SK-N-SH (cell line): ENCODE measurements at regions not wholly inside any gene's neighbourhood (a gene's known extent, or its start where the extent isn't known, plus 50 kb on each side); places are given as distances from the start of the nearest gene placed in this dataset.

ENCODE experiments used
- CTCF ChIA-PET: fragments of 300-600, 350-600 bp; formaldehyde crosslinking; extraction: SDS; loops from one replicate; lab custom pipeline; 2021; lab: Yijun Ruan, JAX
- POLR2A ChIA-PET: fragments of 350-600 bp; sonication (Branson Sonifier 250); formaldehyde crosslinking; extraction: SDS; loops from one replicate; lab custom pipeline; 2020; ENCODE audit warnings: antibody characterized with exemption, inconsistent platforms; lab: Yijun Ruan, JAX
- DNase-seq: peaks from one replicate; pipeline ENCODE4 v3.0.0; 2012
- H2AFZ ChIP-seq: fragments of 200-600 bp; sonication (generic); 2 replicates; pipeline ENCODE4 v1.8.1; 2016; ENCODE audit warnings: antibody characterized with exemption, mild to moderate bottlenecking, low read depth
- H3F3A ChIP-seq: fragments of 200-600 bp; sonication (generic); replicated peaks from 2 replicates; pipeline ENCODE3; 2016; ENCODE audit warnings: antibody characterized with exemption, mild to moderate bottlenecking; ENCODE audit not compliant: insufficient read depth
- H3K27ac ChIP-seq, 2 experiments: fragments of 200-500 bp in 1 of 2; fragments of 200-600 bp in 1 of 2; sonication (Bioruptor generic) in 1 of 2; sonication (generic), shearing (Covaris generic) in 1 of 2; 2 replicates each; pipeline versions ENCODE4 v1.5.1 to v1.6.1; 2014 to 2016; ENCODE audit warnings: low read depth in 2 of 2, inconsistent platforms in 1 of 2, low read length in 1 of 2, mild to moderate bottlenecking in 1 of 2, mixed read lengths in 1 of 2
- H3K27me3 ChIP-seq: fragments of 200-600 bp; sonication (generic), shearing (Covaris generic); 2 replicates; pipeline ENCODE4 v1.6.1; 2016; ENCODE audit warnings: mixed run types; ENCODE audit not compliant: insufficient read depth
- H3K36me3 ChIP-seq, 2 experiments: fragments of 200-500 bp in 1 of 2; fragments of 200-600 bp in 1 of 2; sonication (Bioruptor generic) in 1 of 2; sonication (generic) in 1 of 2; replicated peaks in 1 of 2; 2 replicates each; pipeline versions ENCODE3 to v1.5.1; 2014 to 2016; ENCODE audit warnings: low read length in 1 of 2, mild to moderate bottlenecking in 1 of 2; ENCODE audit not compliant: insufficient read depth in 2 of 2, control insufficient read depth in 1 of 2
- H3K4me1 ChIP-seq, 2 experiments: fragments of 200-500 bp in 1 of 2; fragments of 200-600 bp in 1 of 2; sonication (Bioruptor generic) in 1 of 2; sonication (generic), shearing (Covaris generic) in 1 of 2; 2 replicates each; pipeline versions ENCODE4 v1.5.1 to v1.6.1; 2014 to 2016; ENCODE audit warnings: low read depth in 1 of 2, low read length in 1 of 2, mixed run types in 1 of 2; ENCODE audit not compliant: insufficient read depth in 2 of 2, control insufficient read depth in 1 of 2
- H3K4me2 ChIP-seq: fragments of 200-600 bp; sonication (generic), shearing (Covaris generic); 2 replicates; pipeline ENCODE4 v1.6.1; 2017; ENCODE audit warnings: mixed run types
- H3K4me3 ChIP-seq, 2 experiments: fragments of 200-500 bp in 1 of 2; fragments of 200-600 bp in 1 of 2; sonication (Bioruptor generic) in 1 of 2; sonication (generic), shearing (Covaris generic) in 1 of 2; 2 replicates each; pipeline versions ENCODE4 v1.5.1 to v1.8.1; 2014 to 2016; ENCODE audit warnings: low read depth in 2 of 2, inconsistent platforms in 1 of 2, low read length in 1 of 2, mild to moderate bottlenecking in 1 of 2, mixed read lengths in 1 of 2, moderate library complexity in 1 of 2
- H3K79me2 ChIP-seq: fragments of 200-600 bp; sonication (generic); 2 replicates; pipeline ENCODE4 v1.8.1; 2017; ENCODE audit warnings: mild to moderate bottlenecking; ENCODE audit not compliant: insufficient read depth
- H3K9ac ChIP-seq: fragments of 200-600 bp; sonication (generic); 2 replicates; pipeline ENCODE4 v1.6.1; 2017; ENCODE audit warnings: mixed run types
- H3K9me2 ChIP-seq: fragments of 200-600 bp; sonication (generic); 2 replicates; pipeline ENCODE4 v1.6.1; 2017; ENCODE audit warnings: mixed run types
- H3K9me3 ChIP-seq: fragments of 200-600 bp; sonication (generic); 2 replicates; pipeline ENCODE4 v1.6.1; 2017; ENCODE audit warnings: mixed run types, mild to moderate bottlenecking, moderate library complexity
- H4K20me1 ChIP-seq: fragments of 200-600 bp; sonication (generic); 2 replicates; pipeline ENCODE4 v1.6.1; 2017; ENCODE audit warnings: mild to moderate bottlenecking, mixed run types; ENCODE audit not compliant: insufficient read depth
- CHD2 ChIP-seq: fragments of 150-350 bp; IDR thresholded peaks from 2 replicates; pipeline ENCODE4 v1.6.1; 2018; ENCODE audit warnings: low read length; ENCODE audit not compliant: partially characterized antibody
- ELF1 ChIP-seq: IDR thresholded peaks from 2 replicates; pipeline ENCODE4 v1.4.0; 2012
- EP300 ChIP-seq, 2 experiments: IDR thresholded peaks; 2 replicates each; pipeline versions ENCODE4 v1.4.0 to v1.6.1; 2012; ENCODE audit warnings: borderline replicate concordance in 1 of 2, low read depth in 1 of 2, low read length in 1 of 2
- EZH2phosphoT487 ChIP-seq: fragments of 200-600 bp; sonication (generic); IDR thresholded peaks from 2 replicates; pipeline ENCODE4 v1.6.1; 2017; ENCODE audit warnings: low read depth, mixed run types, mild to moderate bottlenecking, antibody characterized with exemption, moderate library complexity, borderline replicate concordance
- FOSL2 ChIP-seq: IDR thresholded peaks from 2 replicates; pipeline ENCODE4 v1.4.0; 2012; ENCODE audit warnings: low read depth, mild to moderate bottlenecking, moderate library complexity, borderline replicate concordance
- FOXM1 ChIP-seq: IDR thresholded peaks from 2 replicates; pipeline ENCODE4 v1.4.0; 2012; ENCODE audit warnings: low read depth, mild to moderate bottlenecking
- GATA2 ChIP-seq: sonication (generic); formaldehyde crosslinking; IDR thresholded peaks from 2 replicates; pipeline ENCODE4 v1.5.0; 2020; ENCODE audit warnings: mild to moderate bottlenecking, missing genetic modification reagents
- MEF2A ChIP-seq: IDR thresholded peaks from 2 replicates; pipeline ENCODE4 v1.4.0; 2012; ENCODE audit warnings: low read depth, borderline replicate concordance
- NFIC ChIP-seq: IDR thresholded peaks from 2 replicates; pipeline ENCODE4 v1.4.0; 2012; ENCODE audit warnings: borderline replicate concordance
- NRF1 ChIP-seq: IDR thresholded peaks from 2 replicates; pipeline ENCODE4 v1.6.1; 2012; ENCODE audit warnings: low read depth, mild to moderate bottlenecking, low read length
- RAD21 ChIP-seq: IDR thresholded peaks from 2 replicates; pipeline ENCODE4 v1.6.1; 2012; ENCODE audit warnings: mild to moderate bottlenecking, low read length
- RCOR1 ChIP-seq: fragments of 150-350 bp; IDR thresholded peaks from 2 replicates; pipeline ENCODE4 v1.6.1; 2017; ENCODE audit warnings: antibody characterized with exemption, low read length
- RFX5 ChIP-seq: IDR thresholded peaks from 2 replicates; pipeline ENCODE4 v1.6.1; 2012; ENCODE audit warnings: mild to moderate bottlenecking, improper control_type of control experiment, low read length
- RXRA ChIP-seq: IDR thresholded peaks from 2 replicates; pipeline ENCODE4 v1.4.0; 2012; ENCODE audit warnings: low read depth, mild to moderate bottlenecking, borderline replicate concordance
- SMC3 ChIP-seq: IDR thresholded peaks from 2 replicates; pipeline ENCODE4 v1.6.1; 2012; ENCODE audit warnings: low read depth, low read length, improper control_type of control experiment
- TAF1 ChIP-seq: IDR thresholded peaks from 2 replicates; pipeline ENCODE4 v1.6.1; 2012; ENCODE audit warnings: low read depth, mild to moderate bottlenecking, low read length, moderate library complexity, borderline replicate concordance
- TEAD4 ChIP-seq: IDR thresholded peaks from 2 replicates; pipeline ENCODE4 v1.4.0; 2012; ENCODE audit warnings: mild to moderate bottlenecking, borderline replicate concordance; ENCODE audit not compliant: insufficient read depth
- YY1 ChIP-seq: IDR thresholded peaks from 2 replicates; pipeline ENCODE4 v1.4.0; 2012; ENCODE audit warnings: low read depth, mild to moderate bottlenecking
- WGBS: methylation state at CpG from one replicate; pipeline ENCODE4 v1.1.6; 2017; ENCODE audit warnings: low lambda C conversion rate; 5-methylcytosine and 5-hydroxymethylcytosine counted together
- TF ChIP-seq, protein P1 (sequence below): IDR thresholded peaks from 2 replicates; pipeline ENCODE4 v1.4.0; 2012; ENCODE audit warnings: low read depth, borderline replicate concordance
- TF ChIP-seq, protein P2 (sequence below): IDR thresholded peaks from 2 replicates; pipeline ENCODE4; 2012
- TF ChIP-seq, protein P3 (sequence below): IDR thresholded peaks from 2 replicates; pipeline ENCODE4 v1.6.1; 2012; ENCODE audit warnings: mild to moderate bottlenecking, low read depth, low read length, moderate library complexity
- TF ChIP-seq, protein P4 (sequence below): IDR thresholded peaks from 2 replicates; pipeline ENCODE4 v1.4.0; 2012; ENCODE audit warnings: low read depth
- TF ChIP-seq, protein P5 (sequence below): fragments of 150-350 bp; IDR thresholded peaks from 2 replicates; pipeline ENCODE4 v1.6.1; 2017; ENCODE audit warnings: antibody characterized with exemption, low read length, low read depth, borderline replicate concordance

DNA sequence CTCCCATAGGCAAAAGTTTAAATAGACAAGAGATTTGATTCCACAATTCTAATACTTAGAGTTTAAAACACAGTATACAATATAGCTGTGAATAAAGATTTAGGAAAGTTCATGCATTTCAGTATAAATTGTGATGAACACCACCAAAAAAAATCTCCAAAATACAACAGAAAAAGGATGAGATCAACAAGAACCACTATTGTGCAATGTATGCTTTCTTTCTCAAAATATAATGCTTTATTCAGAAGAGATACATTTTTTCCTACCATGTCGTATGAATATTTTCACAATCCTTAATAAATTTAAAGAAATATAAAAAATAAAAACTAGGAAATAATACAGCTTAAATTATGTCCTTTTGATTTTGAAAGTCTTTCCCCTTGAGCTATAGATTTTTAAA, 1309.2 kb downstream of the MRPL39 start:
- no peak overlapping the region for H3K9ac ChIP-seq
- 78% methylated on average over 1 of the region's 1 CpG for WGBS
- no peak overlapping the region for H3K4me3 ChIP-seq
- H3K36me3 ChIP-seq: no peaks in the 10 kb centered on the region
- POLR2A ChIA-PET: no interaction called here
- TF ChIP-seq SMC3 (no peak), EP300 (IDR thresholded peaks at IDR 0.05; ENCODE audit: borderline replicate concordance in 1 of 2, low read depth in 1 of 2, low read length in 1 of 2) (no peak), RFX5 (no peak), NRF1 (no peak), TEAD4 (no peak), EZH2phosphoT487 (no peak), TAF1 (no peak), RCOR1 (no peak)
- TF ChIP-seq, protein P1, sequence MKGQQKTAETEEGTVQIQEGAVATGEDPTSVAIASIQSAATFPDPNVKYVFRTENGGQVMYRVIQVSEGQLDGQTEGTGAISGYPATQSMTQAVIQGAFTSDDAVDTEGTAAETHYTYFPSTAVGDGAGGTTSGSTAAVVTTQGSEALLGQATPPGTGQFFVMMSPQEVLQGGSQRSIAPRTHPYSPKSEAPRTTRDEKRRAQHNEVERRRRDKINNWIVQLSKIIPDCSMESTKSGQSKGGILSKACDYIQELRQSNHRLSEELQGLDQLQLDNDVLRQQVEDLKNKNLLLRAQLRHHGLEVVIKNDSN: no peak
- TF ChIP-seq, protein P2, sequence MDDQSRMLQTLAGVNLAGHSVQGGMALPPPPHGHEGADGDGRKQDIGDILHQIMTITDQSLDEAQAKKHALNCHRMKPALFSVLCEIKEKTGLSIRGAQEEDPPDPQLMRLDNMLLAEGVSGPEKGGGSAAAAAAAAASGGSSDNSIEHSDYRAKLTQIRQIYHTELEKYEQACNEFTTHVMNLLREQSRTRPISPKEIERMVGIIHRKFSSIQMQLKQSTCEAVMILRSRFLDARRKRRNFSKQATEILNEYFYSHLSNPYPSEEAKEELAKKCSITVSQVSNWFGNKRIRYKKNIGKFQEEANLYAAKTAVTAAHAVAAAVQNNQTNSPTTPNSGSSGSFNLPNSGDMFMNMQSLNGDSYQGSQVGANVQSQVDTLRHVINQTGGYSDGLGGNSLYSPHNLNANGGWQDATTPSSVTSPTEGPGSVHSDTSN: no peak
- no peak for DNase-seq
- no peaks in the 10 kb centered on the region for H3K9me2 ChIP-seq
- H3K4me1 ChIP-seq: no peaks in the 10 kb centered on the region
- H3F3A ChIP-seq: no peaks in the 10 kb centered on the region
- CTCF ChIA-PET: no interaction called here
- no peak overlapping the region for H3K27ac ChIP-seq
- no peaks in the 10 kb centered on the region for H3K9me3 ChIP-seq
- H2AFZ ChIP-seq: no peak overlapping the region
- no peaks in the 10 kb centered on the region for H4K20me1 ChIP-seq
- no peaks in the 10 kb centered on the region for H3K27me3 ChIP-seq
- no peaks in the 10 kb centered on the region for H3K79me2 ChIP-seq
- H3K4me2 ChIP-seq: no peak overlapping the region

DNA sequence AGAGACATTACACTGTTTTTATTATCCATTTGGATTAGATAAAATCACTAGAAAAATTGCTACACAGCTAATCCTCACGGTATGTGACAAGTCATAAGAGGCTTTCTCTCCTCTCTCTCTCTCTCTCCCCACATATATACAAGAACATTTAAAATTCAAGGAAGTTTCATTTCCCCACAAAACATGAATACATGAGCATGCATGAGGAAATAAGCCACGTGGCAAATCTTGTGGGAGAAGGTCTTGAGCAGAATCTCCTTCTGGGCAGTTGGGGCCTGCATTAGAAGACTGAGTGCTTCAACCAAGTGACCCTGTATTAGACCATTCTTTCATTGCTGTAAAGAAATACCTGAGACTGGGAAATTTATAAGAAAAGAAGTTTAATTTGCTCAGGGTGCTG, 1313.1 kb downstream of the MRPL39 start:
- no peak for DNase-seq
- H2AFZ ChIP-seq: no peak overlapping the region
- no peaks in the 10 kb centered on the region for H3F3A ChIP-seq
- no peaks in the 10 kb centered on the region for H3K27me3 ChIP-seq
- H3K4me2 ChIP-seq: no peak overlapping the region
- no peaks in the 10 kb centered on the region for H3K79me2 ChIP-seq
- H3K9me3 ChIP-seq: no peaks in the 10 kb centered on the region
- H3K9ac ChIP-seq: no peak overlapping the region
- H3K36me3 ChIP-seq: no peaks in the 10 kb centered on the region
- no peaks in the 10 kb centered on the region for H4K20me1 ChIP-seq
- no peaks in the 10 kb centered on the region for H3K9me2 ChIP-seq
- no peak overlapping the region for H3K4me3 ChIP-seq
- ChIA-PET POLR2A (no interaction called here), CTCF (no interaction called here)
- no peak overlapping the region for H3K27ac ChIP-seq
- peaks cover 0 to 3% of the 10 kb centered on the region in 2 experiments; a peak in 2 of 4 replicates for H3K4me1 ChIP-seq
- 40% methylated on average over 2 of the region's 2 CpGs for WGBS
- no peak for TF ChIP-seq TAF1
- no peak for TF ChIP-seq RXRA
- TF ChIP-seq, protein P3, sequence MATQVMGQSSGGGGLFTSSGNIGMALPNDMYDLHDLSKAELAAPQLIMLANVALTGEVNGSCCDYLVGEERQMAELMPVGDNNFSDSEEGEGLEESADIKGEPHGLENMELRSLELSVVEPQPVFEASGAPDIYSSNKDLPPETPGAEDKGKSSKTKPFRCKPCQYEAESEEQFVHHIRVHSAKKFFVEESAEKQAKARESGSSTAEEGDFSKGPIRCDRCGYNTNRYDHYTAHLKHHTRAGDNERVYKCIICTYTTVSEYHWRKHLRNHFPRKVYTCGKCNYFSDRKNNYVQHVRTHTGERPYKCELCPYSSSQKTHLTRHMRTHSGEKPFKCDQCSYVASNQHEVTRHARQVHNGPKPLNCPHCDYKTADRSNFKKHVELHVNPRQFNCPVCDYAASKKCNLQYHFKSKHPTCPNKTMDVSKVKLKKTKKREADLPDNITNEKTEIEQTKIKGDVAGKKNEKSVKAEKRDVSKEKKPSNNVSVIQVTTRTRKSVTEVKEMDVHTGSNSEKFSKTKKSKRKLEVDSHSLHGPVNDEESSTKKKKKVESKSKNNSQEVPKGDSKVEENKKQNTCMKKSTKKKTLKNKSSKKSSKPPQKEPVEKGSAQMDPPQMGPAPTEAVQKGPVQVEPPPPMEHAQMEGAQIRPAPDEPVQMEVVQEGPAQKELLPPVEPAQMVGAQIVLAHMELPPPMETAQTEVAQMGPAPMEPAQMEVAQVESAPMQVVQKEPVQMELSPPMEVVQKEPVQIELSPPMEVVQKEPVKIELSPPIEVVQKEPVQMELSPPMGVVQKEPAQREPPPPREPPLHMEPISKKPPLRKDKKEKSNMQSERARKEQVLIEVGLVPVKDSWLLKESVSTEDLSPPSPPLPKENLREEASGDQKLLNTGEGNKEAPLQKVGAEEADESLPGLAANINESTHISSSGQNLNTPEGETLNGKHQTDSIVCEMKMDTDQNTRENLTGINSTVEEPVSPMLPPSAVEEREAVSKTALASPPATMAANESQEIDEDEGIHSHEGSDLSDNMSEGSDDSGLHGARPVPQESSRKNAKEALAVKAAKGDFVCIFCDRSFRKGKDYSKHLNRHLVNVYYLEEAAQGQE: no peak
- no peak for TF ChIP-seq TEAD4
- no peak for TF ChIP-seq ELF1
- no peak for TF ChIP-seq YY1
- no peak for TF ChIP-seq RCOR1
- TF ChIP-seq CHD2: no peak
- no peak for TF ChIP-seq RFX5
- TF ChIP-seq, protein P4, sequence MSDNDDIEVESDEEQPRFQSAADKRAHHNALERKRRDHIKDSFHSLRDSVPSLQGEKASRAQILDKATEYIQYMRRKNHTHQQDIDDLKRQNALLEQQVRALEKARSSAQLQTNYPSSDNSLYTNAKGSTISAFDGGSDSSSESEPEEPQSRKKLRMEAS: no peak
- TF ChIP-seq GATA2: no peak
- TF ChIP-seq, protein P5, sequence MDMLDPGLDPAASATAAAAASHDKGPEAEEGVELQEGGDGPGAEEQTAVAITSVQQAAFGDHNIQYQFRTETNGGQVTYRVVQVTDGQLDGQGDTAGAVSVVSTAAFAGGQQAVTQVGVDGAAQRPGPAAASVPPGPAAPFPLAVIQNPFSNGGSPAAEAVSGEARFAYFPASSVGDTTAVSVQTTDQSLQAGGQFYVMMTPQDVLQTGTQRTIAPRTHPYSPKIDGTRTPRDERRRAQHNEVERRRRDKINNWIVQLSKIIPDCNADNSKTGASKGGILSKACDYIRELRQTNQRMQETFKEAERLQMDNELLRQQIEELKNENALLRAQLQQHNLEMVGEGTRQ: no peak
- TF ChIP-seq FOSL2: no peak
- no peak for TF ChIP-seq RAD21
- no peak for TF ChIP-seq FOXM1
- TF ChIP-seq NFIC: no peak
- TF ChIP-seq MEF2A: no peak
